ENCODE measurements at regions not wholly inside any gene's neighbourhood (a gene's known extent, or its start where the extent isn't known, plus 50 kb on each side); places are given as distances from the start of the nearest gene placed in this dataset.

DNA sequence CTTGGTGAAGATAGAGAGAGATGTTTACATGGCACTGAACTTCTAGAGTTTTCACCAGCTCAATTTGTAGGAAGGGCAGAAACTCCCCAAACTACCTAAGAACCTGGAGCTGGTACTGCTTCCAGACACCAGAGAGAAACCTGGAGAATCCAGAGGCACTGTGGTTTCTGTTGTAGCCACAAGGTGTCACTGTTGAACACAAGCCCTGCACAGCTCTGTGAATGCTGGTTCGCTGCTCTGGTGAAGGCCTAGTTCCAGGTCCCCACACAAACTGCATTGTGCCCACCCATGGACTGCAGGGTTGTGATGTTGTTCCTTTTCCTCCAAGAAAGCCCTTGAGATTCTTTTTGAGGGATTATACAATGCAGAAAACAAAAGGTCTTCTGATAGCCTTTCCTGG lies 150.5 kb upstream of the HS6ST1 start:
- H3K4me3 ChIP-seq: no peak overlapping the region
- ATAC-seq: no peak
- TF ChIP-seq, protein P1, sequence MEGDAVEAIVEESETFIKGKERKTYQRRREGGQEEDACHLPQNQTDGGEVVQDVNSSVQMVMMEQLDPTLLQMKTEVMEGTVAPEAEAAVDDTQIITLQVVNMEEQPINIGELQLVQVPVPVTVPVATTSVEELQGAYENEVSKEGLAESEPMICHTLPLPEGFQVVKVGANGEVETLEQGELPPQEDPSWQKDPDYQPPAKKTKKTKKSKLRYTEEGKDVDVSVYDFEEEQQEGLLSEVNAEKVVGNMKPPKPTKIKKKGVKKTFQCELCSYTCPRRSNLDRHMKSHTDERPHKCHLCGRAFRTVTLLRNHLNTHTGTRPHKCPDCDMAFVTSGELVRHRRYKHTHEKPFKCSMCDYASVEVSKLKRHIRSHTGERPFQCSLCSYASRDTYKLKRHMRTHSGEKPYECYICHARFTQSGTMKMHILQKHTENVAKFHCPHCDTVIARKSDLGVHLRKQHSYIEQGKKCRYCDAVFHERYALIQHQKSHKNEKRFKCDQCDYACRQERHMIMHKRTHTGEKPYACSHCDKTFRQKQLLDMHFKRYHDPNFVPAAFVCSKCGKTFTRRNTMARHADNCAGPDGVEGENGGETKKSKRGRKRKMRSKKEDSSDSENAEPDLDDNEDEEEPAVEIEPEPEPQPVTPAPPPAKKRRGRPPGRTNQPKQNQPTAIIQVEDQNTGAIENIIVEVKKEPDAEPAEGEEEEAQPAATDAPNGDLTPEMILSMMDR (IDR thresholded peaks at IDR 0.05): peak; percentile 10
- no peaks in the 10 kb centered on the region for H3K36me3 ChIP-seq (ENCODE audit: insufficient read depth in 1 of 2, low read depth in 1 of 2)
- no peaks in the 10 kb centered on the region for H3K27me3 ChIP-seq (ENCODE audit: insufficient read depth in 3 of 3, low read length in 2 of 3)
- intact Hi-C loops (cut with DNase I): no loop called here
- H3K4me1 ChIP-seq: no peaks in the 10 kb centered on the region
- no peak for DNase-seq
- 96 to 100% (median 97%) methylated on average over 1 of the region's 1 CpG for WGBS, 3 donors
- H3K9me3 ChIP-seq: peaks cover 13% of the 10 kb centered on the region
- no peak overlapping the region for H3K27ac ChIP-seq

DNA sequence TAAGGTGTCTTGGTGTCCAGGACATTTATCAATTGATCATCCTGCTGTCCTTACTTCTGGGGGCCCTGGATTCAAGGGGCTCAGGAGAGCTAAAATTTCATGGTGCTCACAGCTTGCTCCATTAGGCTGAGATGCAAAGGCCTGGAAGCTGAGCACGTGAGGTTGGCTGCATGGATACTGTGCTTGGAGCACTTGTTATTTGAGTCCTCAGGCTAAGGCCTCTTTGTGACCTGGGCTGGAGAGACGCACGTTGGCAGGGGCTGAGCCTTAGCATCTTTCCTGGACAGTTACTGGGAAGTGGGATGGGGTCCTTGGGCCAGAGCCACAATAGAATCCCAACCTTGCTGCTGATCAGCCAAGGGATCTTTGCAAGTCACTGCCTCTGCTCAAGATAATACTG lies 151.2 kb upstream of the HS6ST1 start:
- no peak overlapping the region for H3K27ac ChIP-seq
- intact Hi-C loops (cut with DNase I): no loop called here
- TF ChIP-seq, protein P1 (IDR thresholded peaks at IDR 0.05): no peak
- no peak for ATAC-seq
- 94 to 97% (median 94%) methylated on average over 3 of the region's 3 CpGs for WGBS, 3 donors
- no peak overlapping the region for H3K4me3 ChIP-seq
- H3K36me3 ChIP-seq (ENCODE audit: insufficient read depth in 1 of 2, low read depth in 1 of 2): no peaks in the 10 kb centered on the region
- no peaks in the 10 kb centered on the region for H3K27me3 ChIP-seq (ENCODE audit: insufficient read depth in 3 of 3, low read length in 2 of 3)
- no peak for DNase-seq
- H3K9me3 ChIP-seq: peaks cover 13% of the 10 kb centered on the region
- H3K4me1 ChIP-seq: no peaks in the 10 kb centered on the region

DNA sequence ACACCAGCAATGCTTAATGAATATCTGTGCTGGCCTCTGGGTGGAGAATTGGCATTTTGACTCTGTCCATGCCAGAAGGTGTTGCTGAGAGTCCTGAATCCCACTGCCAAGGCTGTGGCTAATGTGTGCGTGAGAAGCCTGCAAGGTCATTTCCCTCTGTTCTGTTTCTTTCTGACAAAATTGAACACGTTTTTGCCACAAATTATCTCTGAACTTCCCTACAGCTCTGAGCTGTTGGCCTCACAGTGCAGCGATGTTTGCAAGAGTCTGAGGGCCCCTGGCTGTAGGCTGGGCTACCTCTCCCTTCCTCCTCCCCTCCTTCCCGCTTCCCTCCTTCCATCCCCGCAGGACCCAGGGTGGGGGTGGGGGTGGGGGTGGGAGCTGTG lies 154.1 kb upstream of the HS6ST1 start:
- no peaks in the 10 kb centered on the region for H3K4me1 ChIP-seq
- peak in 3 of 4 donors; percentile 11 to 35 (median 32) for ATAC-seq
- no peaks in the 10 kb centered on the region for H3K27me3 ChIP-seq (ENCODE audit: insufficient read depth in 3 of 3, low read length in 2 of 3)
- intact Hi-C loops (cut with DNase I): no loop called here
- TF ChIP-seq, protein P1 (IDR thresholded peaks at IDR 0.05): no peak
- H3K4me3 ChIP-seq: peak overlapping the region; percentile 39
- no peak for DNase-seq
- H3K27ac ChIP-seq: no peak overlapping the region
- peaks cover 13% of the 10 kb centered on the region for H3K9me3 ChIP-seq
- WGBS, 3 donors: 29 to 44% (median 38%) methylated on average over 5 of the region's 5 CpGs
- H3K36me3 ChIP-seq (ENCODE audit: insufficient read depth in 1 of 2, low read depth in 1 of 2): no peaks in the 10 kb centered on the region

DNA sequence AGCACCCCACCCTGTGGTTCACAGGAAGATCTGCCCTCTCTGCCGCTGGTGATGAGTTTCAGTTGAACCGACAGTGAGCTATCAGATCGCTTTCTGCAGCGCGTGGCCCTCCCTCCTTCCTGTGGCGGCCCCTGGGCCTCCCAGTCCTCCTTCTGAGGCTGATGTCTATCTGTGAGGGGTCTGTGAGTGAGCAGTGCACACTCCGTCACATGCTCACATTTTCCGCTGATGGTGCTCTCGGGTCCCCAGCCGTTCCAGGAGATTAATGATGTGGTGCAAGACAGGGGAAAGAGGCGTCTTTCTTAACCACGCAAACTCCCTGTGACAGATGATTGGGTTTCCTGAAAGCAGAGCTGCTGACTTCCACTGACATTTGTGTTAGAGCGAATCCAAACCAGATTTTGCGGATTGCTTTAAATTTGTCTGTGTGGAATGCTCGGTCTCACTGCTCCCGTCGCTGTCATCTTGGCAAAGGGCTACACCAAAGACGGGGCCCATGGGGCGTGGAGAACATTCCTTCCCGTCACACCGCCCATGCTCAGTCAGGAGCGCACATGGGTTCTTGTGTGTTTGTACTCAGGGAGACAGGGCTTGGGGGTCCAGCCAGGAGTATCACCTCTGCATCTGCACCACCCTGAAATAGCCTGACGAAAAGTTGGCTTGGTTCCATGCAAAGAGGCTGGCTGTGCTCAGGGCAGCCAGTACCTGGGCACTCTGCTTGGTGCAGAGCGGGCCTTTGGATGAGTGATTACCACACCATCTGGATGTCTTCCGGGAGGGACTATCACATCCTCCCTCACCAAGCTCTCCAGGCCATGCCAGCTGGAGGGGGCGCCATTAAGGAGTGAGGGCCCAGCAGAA lies 154.7 kb upstream of the HS6ST1 start:
- peak in 1 of 2 donors; percentile 50 for DNase-seq
- WGBS, 3 donors: 15 to 23% (median 16%) methylated on average over 25 to 26 of the region's 26 CpGs
- no peaks in the 10 kb centered on the region for H3K4me1 ChIP-seq

More for the DNA sequence above, 154.7 kb upstream of the HS6ST1 start:
- H3K27me3 ChIP-seq (ENCODE audit: insufficient read depth in 3 of 3, low read length in 2 of 3): no peaks in the 10 kb centered on the region
- H3K27ac ChIP-seq: peak overlapping the region; percentile 16
- peaks cover 13% of the 10 kb centered on the region for H3K9me3 ChIP-seq
- ATAC-seq: peak; percentile 17 to 66 (median 57)
- intact Hi-C loops (cut with DNase I): no loop called here
- H3K36me3 ChIP-seq (ENCODE audit: insufficient read depth in 1 of 2, low read depth in 1 of 2): no peaks in the 10 kb centered on the region
- H3K4me3 ChIP-seq: peak overlapping the region; percentile 39
- TF ChIP-seq, protein P1 (IDR thresholded peaks at IDR 0.05): no peak

Measured in psoas muscle (tissue), 7 donors.